HG03175 (cell line): ENCODE measurements at regions not wholly inside any gene's neighbourhood (a gene's known extent, or its start where the extent isn't known, plus 50 kb on each side); places are given as distances from the start of the nearest gene placed in this dataset.

Experiments used
- ATAC-seq: cut with Tn5 transposase; IDR thresholded peaks from one replicate; pipeline ENCODE4 v1.9.1; 2021; ENCODE audit warnings: mild to moderate bottlenecking, moderate library complexity; ENCODE audit not compliant: unreplicated experiment

DNA sequence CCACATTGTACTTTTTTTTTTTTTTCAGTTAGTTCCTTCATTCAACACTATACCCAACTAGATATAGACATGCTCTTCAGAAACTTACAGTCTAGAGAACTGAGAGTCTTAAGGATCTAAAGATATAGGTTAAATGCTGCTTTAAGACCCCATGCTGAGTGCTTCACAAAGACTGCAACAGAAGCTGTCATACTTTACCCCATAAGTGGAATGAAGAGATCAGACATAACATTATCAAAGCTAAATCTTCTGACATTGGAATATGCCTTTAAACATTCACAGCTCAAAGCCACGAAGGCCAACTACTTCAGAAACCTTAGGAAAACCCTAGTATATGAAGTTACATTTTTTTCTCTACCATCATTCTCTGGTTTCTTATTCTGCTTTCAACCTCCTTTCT lies 666.4 kb downstream of the KCNT2 start:
- ATAC-seq = no peak

- no peak for ATAC-seq
Observed at GRCh38 chr1:195941314-195941713, 666.9 kb downstream of the KCNT2 start.

DNA sequence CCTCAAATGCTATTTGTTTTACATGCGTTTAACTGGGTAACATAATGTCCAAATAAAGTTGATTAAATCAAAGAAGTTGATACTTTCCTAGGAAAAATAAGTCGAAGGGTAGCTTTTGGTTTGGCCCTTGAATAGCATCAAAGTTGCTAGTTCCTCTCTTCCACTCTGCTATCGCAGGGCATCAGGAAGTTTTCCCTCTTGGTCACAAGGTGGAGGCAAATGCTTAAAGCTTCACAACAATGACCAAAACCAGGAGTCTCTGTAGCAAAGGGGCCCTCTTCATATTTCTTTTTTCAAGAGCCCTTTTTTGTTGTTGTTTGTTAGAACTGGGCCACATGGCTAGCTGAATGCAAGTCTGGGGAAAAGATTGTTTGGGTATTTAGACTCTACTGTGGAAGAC lies 668.4 kb downstream of the KCNT2 start:
- ATAC-seq = no peak

- no peak for ATAC-seq
Observed at GRCh38 chr1:195934817-195935553, 673.3 kb downstream of the KCNT2 start.

- ATAC-seq = no peak
Observed at GRCh38 chr1:195933835-195934234, 674.4 kb downstream of the KCNT2 start.

DNA sequence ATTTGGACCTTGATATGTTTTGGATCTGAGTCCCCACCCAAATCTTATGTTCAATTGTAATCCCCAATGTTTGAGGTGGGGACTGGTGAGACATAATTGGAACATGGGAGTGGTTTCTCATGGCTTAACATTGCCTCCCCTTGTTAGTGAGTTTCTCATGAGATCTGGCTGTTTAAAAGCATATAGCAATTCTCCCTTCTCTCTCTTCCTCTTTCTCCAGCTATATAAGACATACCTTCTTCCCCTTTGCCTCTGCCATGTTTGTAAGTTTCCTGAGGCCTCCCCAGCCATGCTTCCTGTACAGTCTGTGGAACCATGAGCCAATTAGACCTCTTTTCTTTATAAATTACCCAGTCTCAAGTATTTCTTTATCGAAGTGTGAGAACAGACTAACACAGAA lies 692.4 kb downstream of the KCNT2 start:
- no peak for ATAC-seq

DNA sequence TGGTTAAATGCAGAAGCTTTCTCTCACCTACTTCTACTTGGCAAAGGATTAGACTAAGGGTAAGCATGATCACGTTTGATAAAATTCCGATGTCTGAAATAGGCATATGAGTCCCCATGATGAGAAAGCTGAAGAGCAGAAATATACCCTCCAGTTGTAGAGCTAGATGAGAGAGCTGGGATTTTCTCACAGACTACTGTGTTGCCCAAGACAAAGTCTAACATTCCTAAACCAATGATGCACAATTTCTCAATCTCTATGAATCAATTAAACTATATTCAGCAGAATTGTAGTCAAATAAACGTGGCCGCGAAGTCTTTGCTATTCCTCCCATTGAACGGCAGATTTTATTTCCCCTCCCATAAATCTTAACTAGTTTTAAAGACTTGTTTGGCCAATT lies 699.2 kb downstream of the KCNT2 start:
- ATAC-seq = no peak

GRCh38 chr1:195908121-195908520 lies 700.1 kb downstream of the KCNT2 start:
- ATAC-seq = no peak

GRCh38 chr1:195903203-195903602 lies 705.0 kb downstream of the KCNT2 start:
- no peak for ATAC-seq

- ATAC-seq = no peak
Observed at GRCh38 chr1:195902779-195903178, 705.5 kb downstream of the KCNT2 start.

DNA sequence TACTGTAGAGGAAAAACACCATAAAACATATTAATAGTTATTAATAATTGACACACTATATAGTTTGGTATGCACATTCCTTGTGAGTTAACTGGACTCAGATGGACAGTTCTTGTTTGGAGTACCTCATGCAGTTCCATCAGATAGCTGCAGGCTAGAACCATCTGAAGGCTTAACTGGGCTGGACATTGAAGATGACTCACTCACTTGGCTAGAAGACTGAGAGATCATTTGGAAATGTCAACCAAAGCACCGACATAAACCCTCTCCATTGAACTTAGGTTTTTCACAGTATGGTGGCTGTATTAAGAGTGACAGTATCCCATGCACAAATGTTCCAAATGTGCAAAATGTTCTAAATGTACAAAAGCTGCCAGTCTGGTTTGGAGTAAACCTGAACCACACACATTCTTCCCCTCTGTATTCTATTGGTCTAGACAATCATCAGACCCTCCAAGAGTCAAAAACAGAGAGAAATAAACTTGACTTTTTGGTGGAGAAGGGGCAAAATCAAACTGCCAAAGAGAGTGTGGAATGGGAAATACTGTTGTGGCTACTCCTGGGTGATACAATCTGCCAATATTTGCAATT lies 708.4 kb downstream of the KCNT2 start:
- ATAC-seq = no peak

DNA sequence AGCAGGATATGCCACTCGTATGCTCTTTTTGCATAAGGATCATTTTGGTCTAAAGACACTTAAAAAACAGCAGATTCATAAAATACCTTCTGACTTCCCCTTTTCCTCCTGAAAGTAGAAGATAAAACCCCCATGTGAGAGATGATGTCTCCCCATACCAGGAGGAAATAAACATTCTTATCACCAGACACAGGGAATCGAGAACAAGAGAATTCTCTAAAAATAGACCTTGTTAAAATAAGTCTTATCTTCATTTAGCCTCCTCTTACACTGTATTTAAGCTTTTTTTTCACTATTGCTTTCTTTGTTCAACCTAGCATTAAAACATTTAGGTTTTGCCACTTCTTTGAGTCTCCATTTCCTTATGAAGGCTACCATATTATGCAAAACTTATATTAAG lies 709.3 kb downstream of the KCNT2 start:
- no peak for ATAC-seq

DNA sequence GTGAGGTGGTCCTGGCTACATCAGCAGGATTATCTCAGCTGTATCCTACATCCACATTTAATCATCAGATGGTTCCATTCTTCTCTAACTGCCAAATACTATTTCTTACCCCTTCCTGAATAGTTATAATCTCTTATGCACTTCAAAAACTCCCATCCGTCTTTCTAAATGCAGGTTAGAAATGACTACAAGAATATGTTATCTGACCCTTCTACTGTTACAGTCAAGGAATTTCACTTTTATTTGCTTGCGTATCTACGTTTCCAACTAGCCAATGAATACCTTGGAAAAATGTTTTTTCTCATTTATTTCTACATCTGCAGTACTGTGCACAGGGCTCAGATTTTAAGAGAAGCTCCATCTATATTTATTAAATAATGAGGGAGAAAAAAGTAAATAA lies 709.9 kb downstream of the KCNT2 start:
- no peak for ATAC-seq

DNA sequence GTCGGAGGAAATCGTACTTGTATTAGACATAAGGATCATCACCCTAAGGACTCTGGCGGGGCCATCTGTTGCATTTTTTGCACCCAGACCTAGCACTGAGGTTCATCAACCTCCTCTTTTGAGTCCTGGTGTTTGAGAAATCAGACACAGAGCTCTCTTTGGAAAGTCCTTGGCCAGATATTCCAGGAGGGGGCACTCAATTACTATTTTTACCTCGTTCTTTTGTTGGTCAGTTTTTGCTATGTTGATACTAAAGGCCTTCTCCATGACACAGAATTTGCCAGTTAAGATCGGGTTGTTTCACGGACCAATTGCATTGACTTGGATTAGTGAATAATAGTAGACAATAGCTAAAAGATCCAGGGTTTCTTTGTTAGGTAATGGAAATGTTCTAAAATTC lies 711.2 kb downstream of the KCNT2 start:
- ATAC-seq = no peak

- no peak for ATAC-seq
Observed at GRCh38 chr1:195894411-195894810, 713.8 kb downstream of the KCNT2 start.

- ATAC-seq = no peak
Observed at GRCh38 chr1:195886000-195886399, 722.2 kb downstream of the KCNT2 start.

DNA sequence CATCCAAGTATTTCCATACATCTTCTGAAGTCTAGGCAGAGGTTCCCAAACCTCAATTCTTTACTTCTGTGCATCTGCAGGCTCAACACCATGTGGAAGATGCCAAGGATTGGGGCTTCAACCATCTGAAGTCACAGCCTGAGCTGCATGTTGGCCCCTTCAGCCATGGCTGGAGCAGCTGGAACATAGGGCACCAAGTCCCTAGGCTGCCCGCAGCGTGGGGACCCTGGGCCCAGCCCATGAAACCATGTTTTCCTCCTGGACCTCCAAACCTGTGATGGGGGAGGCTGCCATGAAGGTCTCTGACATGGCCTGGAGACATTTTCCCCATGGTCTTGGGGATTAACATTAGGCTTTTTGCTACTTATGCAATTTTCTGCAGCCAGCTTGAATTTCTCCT lies 729.8 kb downstream of the KCNT2 start:
- no peak for ATAC-seq

DNA sequence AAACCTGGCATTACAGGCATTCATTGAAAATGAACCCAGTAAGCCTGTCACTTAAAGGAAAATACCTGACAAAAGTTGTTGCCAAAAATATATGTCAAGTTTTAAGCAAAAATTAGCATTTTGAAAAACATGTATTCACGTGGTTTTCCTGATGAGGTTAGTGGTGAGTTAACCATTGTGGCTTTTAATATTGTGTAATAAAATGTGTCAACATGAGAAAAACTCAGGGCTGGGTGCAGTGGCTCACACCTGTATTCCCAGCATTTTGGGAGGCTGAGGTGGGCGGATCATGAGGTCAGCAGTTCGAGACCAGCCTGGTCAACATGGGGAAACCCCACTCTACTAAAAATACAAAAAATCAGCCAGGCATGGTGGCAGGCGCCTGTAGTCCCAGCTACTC lies 731.4 kb downstream of the KCNT2 start:
- no peak for ATAC-seq

- no peak for ATAC-seq
Observed at GRCh38 chr1:195872376-195872775, 735.9 kb downstream of the KCNT2 start.

DNA sequence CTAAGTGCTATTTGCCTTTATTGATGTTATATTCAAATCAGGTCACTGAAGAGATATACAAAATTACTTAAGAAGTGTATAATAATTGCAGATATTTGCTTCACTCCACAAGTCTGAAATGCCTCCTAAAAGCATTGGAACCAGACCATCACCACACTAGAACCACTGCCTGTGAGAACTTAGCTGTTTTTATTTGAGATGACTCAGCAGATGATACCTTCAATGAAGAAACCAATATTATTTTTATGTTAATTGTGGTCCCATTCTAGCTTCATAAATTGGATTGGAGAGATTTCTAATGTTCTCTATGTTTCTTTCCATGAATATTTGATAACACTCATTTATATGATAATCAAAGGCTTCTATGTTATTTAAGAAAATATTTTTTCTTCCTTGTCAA lies 740.6 kb downstream of the KCNT2 start:
- no peak for ATAC-seq

DNA sequence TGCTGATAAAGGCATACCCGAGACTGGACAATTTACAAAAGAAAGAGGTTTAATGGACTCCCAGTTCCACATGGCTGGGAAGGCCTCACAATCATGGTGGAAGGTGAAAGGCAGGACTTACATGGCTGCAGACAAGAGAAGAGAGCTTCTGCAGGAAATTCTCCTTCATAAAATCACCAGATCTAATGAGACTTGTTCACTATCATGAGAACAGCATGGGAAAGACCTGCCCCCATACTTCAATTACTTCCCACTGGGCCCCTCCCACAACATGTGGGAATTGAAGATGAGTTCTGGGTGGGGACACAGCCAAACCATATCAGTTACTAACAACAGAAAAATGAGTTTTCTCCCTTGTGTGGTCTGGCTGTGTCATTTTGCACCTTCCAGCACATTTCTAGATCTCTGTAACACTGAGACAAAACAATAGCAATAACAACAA lies 741.4 kb downstream of the KCNT2 start:
- ATAC-seq = no peak

DNA sequence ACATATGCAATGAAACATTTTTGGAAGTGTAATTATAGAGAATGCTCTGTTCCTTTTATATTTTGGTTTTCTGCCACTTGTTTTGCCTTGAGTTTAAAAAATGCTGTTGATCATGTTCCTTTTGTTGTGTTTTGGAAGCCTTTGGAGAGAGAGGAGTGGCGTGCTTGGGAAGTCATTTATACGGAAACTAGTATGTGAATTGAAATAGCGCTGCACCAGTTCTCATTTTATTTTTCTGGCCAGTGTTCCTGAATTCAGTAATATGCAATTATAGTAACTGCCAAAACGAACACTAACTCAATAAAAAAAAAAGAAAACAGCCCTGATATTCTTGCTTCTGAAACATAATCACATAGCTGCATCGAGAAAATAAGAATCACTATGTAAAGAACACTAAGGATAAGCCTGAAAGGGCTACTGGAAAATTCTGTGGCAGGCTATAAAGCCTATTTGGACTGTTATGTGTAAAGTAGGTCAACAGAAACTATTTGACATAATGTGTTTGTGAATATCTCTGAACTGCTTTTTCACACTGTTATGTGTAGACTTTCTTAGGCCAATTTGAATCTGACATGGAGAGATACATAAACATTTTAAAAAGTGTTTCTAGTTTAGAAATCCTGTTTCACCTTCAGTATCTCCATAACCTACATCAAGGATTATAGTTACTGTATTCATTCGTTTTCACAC lies 742.0 kb downstream of the KCNT2 start:
- ATAC-seq = no peak
